HG03565 (cell line): ENCODE measurements at regions not wholly inside any gene's neighbourhood (a gene's known extent, or its start where the extent isn't known, plus 50 kb on each side); places are given as distances from the start of the nearest gene placed in this dataset.

Experiments
- ATAC-seq: cut with Tn5 transposase; IDR thresholded peaks from one replicate; pipeline ENCODE4 v1.9.1; 2021; ENCODE audit warnings: mild to moderate bottlenecking, moderate library complexity; ENCODE audit not compliant: unreplicated experiment

DNA sequence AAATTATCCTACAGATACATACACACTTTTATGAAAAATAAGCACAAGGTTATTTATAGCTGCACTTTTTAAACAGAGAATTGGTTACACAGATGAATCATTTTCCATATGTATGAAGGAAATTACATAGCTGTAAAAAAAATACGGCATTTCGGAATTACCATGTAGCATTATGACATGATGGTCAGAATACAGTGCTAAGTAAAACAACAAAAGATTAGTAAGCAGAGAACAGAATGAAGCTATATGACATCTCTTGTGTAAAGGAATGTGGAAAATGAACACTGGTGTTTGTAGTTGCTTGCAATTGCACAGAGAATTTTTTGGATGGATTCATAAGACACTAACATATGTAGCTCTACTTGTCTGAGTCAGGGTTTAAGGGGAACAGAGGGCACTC, 1222.0 kb upstream of the PRKX start:
- peak; percentile 32 for ATAC-seq

- ATAC-seq = no peak
These were observed 1219.3 kb upstream of the PRKX start for GRCh38 chrX:4932790-4933189.

DNA sequence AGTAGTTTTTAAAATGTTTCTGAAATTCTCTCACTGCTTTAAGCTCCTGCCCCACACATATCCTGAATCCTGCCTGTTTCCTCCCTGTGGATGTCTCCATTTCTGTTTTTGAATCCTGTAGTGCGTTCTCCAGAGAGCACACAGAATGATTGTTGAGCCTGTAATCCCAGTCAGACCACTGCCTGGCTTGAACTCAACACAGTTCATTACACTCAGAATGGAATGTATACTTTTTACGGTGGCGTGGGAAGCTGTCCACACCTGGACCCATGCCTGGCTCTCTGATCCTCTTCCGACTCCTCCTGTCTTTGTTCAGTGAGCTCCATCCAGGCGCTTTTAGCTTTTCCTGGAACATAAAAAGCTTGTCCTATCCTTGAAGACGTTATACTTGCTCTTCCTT, 1217.0 kb upstream of the PRKX start:
- ATAC-seq = no peak

GRCh38 chrX:4925911-4926310, 1212.5 kb upstream of the PRKX start:
- no peak for ATAC-seq

DNA sequence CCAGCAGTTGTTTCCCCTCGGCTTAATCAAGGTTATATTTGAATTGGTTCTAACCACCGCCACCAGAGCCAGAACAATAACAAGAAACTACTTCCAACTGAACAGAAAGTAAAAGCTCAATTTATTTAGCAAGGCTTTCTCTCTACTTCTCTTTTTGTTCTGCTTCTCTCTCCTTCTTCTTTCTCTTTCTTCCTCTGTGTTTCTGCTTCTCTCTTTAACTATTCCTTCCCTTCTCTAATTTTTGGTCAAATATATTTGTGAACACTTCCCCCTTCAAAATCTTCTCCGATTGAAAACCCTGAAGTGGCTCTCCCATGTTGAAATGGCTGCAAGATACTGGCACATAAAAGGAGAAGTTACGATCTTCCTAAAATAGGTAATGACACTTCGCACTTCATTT, 1195.9 kb upstream of the PRKX start:
- no peak for ATAC-seq

- ATAC-seq = no peak
These were observed 1192.1 kb upstream of the PRKX start for GRCh38 chrX:4905576-4905975.

DNA sequence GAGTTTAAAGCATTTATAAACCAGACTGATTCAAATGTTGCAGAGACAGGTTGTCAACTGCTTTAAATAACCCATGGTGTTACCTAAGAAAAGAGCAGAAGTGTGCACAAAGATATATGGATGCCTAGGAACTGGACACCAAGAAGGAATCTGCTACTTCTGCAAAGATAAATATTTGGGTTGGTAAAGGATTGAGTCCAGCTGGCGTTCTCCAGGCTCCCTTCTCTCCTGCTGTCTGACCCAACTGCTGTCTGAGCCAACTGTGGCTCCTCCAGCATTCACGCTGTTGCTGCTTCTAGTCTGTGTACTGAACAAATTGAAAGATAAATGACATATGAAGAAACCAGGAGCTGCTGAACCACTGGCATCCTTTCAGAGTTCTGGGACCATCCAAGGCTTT, 1167.8 kb upstream of the PRKX start:
- ATAC-seq = no peak

DNA sequence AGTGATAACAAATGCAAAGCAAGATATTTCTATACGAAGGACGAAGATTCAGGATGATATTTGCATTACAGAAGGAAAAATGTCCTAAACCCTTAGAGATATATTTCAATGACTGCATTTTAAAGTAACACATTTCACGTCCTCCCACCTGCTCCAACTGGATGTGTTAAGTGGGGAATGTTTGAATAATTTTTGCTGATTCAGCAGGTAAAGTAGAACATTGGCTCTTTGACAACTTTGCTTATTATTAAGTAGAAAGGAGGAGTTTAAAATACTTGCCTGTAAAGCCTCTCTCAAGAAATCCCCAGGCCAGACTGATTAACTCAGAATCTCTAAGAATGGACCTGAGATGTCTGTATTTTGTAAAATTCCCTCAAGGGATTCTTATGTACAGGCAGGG, 1165.2 kb upstream of the PRKX start:
- ATAC-seq = no peak

- ATAC-seq = no peak
These were observed 1162.8 kb upstream of the PRKX start for GRCh38 chrX:4876268-4876667.

DNA sequence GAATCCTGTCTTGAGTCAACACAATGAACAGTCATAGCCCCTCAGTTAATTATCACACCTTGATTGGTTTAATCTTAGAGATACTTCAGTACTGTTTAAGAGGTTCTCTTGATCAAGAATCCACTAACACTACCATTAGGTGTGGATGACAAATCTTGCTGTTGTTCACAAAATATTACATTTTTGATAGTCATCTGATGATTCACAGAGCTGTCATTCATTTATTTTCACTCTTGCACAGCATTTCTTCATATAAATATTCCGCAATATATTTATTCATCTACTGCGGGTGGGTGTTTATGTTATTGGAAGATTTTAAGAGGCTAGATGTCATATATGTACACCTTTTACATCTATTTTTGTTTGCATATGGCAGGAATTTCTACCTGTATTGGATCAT, 1138.1 kb upstream of the PRKX start:
- ATAC-seq = no peak

DNA sequence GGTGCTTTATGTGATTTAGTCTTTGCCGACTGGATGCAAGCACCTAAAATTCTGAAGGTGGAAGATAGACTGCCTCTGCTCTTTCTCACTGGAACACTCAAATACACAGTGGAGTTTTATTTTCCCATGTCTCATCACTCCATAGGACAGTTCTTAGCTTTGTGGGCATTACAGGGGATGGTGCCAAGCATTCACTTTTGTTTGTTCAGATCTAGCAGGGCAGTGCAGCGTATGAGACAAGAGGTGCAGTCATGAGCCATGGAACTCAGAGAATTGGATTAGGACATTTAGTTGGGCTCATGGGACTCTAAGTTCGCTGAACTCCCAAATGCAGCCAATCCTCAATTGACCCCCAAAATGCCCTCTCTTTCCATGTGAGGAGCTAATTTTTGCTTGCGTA, 1136.9 kb upstream of the PRKX start:
- no peak for ATAC-seq

DNA sequence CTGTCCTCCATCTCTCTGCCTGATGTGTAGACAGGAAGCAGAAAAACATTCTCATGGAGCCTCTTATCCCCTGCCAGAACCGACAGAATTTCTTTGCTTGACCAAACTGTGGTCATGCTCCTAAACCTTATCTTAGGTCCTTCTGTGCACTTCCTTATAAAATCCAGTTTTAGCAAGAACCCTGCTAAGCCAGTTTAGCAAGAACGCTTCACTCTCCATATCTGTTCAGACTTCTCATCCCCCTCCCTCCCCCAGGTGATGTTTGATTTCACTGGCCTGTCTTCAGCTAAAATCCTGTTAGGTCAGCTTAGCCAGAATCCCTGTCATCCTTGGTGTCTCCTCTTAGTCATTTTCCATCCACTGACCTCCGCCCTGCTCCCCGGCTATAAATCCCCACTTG, 1130.9 kb upstream of the PRKX start:
- no peak for ATAC-seq

- ATAC-seq = no peak
These were observed 1127.8 kb upstream of the PRKX start for GRCh38 chrX:4841216-4841745.

DNA sequence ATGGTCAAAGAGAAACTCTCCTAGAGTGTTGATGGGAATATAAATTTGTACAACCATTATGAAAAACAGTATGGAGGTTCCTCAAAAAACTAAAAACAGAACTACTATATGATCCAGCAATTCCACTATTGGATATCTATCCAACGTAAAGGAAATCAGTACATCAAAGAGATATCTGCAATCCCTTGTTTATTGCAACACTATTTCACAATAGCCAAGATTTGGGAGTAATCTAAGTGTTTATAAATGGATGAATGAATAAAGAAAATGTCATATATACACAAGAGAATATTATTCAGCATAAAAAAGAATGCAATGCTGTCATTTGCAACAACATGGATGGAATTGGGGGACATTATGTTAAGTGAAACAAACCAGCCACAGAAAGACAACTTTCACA, 1118.1 kb upstream of the PRKX start:
- ATAC-seq = no peak

GRCh38 chrX:4830880-4831557, 1117.6 kb upstream of the PRKX start:
- no peak for ATAC-seq

DNA sequence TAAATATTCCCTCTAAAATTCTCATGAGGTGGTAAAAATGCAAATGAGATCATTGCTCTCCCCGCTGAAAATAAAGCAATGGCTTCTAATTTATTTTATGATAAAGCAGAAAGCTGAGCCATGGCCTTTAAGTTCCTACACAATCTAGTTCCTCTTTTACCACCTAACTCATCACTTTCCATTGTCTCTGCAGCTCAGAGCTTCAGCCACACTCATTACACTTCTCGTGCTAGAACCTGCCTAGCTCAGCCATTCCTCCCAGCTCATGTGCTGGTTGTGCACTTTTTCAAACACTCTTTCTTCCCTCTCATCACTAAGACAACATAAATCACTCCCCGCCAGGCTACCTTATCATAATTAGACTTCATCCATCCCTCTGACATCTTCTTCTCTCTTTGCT, 1112.1 kb upstream of the PRKX start:
- ATAC-seq = no peak

GRCh38 chrX:4809571-4809970, 1096.1 kb upstream of the PRKX start:
- no peak for ATAC-seq

DNA sequence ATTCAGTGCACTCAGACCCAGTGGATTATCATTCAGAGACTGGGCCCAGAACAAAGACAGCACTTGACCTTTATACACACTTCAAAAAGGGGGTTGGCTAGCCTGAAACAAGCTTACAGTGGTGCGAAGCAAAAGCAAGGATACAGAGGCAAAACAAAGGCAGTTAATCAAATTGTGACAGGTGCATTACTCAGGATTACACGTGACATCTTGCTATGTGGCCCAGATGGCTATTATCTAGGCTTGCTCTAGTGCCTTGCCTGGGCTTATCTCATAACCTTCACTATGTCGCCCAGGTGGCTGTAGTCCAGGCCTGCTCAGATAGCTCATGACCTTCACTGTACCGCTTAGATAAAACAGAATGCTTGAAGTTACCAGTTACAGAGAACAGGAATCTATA, 1092.1 kb upstream of the PRKX start:
- no peak for ATAC-seq

DNA sequence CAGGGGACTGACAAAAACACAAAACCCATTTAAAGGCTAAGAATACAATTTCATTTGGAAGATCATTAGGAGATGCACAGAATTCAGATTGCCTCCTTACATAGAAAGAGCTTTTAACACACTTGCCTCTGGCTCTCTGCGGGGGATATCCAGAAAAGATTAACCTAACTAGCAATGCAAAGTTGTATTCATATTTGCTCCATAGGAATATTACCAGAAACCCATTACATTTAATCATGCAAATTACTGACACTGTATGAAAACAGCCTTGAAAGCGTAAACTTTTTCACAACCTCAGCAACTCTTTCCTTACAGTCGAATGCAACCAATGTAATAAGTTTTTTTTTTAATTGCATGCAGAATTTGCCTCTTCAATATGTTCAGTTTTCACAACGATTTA, 1087.3 kb upstream of the PRKX start:
- no peak for ATAC-seq

DNA sequence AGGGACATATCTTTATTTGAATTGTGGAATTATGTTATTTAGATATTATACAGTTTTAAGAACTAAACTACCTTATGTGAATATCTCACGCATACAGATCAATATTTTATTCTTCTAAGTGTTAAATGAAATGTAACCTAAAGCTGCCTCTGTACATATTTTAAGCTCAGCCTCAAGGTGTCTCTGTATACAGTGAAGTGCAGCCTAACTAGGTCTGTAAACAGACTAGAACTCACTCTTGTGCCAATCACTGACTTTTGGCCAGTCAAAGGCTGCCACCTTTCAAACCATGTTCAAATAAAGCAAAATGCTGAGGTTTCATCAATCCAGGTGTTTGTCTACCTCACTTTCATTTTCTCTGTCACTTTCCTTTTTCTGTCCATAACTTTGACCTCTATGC, 1074.5 kb upstream of the PRKX start:
- no peak for ATAC-seq

- no peak for ATAC-seq
These were observed 1051.4 kb upstream of the PRKX start for GRCh38 chrX:4764888-4765287.

DNA sequence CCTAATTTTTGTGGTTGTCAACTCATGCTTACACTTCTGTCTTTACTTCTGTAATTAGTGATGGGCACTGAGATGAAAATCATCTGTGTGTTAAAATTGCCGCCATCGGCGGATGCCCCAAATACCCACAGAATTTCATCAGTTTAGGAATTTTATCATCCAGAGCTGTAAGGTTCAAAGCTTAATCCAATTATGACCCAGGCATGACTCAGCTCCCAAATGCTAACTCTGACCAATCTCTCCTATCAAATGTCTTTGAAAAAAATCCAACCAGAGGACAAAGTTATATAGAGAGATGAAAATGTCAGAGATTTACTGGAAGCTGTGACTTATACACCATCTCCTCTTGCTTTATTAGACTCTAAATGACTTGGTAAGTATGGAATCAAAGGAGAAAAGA, 1048.7 kb upstream of the PRKX start:
- no peak for ATAC-seq

DNA sequence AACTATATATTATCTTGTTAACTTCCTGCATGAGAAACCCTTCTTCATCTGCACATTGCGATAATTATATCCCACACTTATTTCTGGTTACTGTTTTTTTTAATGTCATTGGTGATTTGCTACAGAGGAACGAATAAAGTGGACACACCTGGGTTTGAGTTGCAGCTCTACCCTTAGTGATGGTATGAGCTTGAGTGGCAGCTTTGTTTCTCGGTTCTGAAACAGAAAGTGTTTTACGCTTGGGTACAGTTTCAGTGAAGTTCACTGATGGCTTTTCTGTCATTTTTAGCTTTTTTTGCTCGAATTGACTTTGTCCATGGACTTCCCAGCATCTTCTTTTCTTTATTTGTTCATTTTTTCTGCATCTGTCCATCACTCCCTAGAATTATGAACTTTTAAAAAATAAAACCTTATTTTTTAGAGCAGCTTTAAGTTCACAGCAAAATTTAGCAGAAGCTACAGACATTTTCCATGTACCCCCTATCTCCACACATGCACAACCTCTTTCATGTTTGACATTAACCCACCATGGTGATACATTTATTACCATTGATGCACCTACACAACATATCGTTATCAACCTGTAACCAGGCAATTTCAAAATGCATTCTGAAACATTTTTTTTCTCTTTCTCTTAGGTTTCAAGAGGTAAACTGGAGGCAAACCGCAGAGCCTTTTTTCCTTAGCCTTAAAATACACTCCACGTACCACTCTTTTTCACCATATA, 1041.6 kb upstream of the PRKX start:
- peak; percentile 95 for ATAC-seq
